HG03175 (cell line): ENCODE measurements at regions not wholly inside any gene's neighbourhood (a gene's known extent, or its start where the extent isn't known, plus 50 kb on each side); places are given as distances from the start of the nearest gene placed in this dataset.

Experiments
- ATAC-seq: cut with Tn5 transposase; IDR thresholded peaks from one replicate; pipeline ENCODE4 v1.9.1; 2021; ENCODE audit warnings: mild to moderate bottlenecking, moderate library complexity; ENCODE audit not compliant: unreplicated experiment

GRCh38 chr1:193677874-193678273 lies 491.5 kb upstream of the B3GALT2 start:
- ATAC-seq, result no peak

- no peak for ATAC-seq
Measured at GRCh38 chr1:193676996-193677549, 490.7 kb upstream of the B3GALT2 start.

GRCh38 chr1:193674292-193674944 lies 488.0 kb upstream of the B3GALT2 start:
- ATAC-seq, result no peak

- ATAC-seq, result no peak
Measured at GRCh38 chr1:193666485-193667083, 480.2 kb upstream of the B3GALT2 start.

DNA sequence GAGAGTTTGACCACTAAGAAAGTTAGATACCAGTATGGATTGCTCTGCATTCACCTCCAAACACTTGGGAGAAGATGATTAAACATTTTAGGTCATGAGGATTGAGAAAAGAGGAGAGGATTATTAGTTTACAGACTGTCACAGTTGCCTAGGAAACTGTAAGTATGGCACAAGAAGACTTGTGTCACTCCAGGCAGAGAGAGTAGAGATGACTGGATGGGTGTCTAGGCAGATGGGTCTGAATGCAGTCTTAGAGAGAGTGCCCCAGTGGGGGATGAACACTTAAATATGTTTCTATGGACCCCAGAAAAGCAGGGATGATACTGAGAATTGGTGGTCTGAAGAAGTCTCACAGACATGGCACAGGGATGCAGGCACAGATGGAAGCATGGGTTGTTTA lies 477.6 kb upstream of the B3GALT2 start:
- no peak for ATAC-seq

- no peak for ATAC-seq
Measured at GRCh38 chr1:193662030-193662429, 475.6 kb upstream of the B3GALT2 start.

DNA sequence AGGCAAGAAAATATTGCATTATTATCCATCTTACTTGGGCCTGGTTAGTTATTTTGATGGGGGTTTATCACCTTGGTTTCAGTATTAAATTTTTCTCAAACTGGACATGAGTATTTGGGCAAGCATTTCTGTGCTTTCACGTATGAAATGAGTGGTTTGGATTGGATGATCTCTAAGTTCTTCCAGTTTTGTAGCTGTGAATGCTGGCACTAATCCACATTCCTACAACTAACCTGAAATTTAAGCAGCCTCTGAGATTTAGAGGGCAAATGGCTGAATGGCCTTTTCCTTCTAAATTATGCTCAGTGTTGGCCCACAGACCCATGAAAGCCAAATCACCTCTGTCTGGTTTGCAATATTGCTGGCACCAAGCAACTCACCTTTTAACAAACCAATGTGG lies 475.0 kb upstream of the B3GALT2 start:
- no peak for ATAC-seq

- ATAC-seq, result no peak
Measured at GRCh38 chr1:193660428-193660827, 474.0 kb upstream of the B3GALT2 start.

DNA sequence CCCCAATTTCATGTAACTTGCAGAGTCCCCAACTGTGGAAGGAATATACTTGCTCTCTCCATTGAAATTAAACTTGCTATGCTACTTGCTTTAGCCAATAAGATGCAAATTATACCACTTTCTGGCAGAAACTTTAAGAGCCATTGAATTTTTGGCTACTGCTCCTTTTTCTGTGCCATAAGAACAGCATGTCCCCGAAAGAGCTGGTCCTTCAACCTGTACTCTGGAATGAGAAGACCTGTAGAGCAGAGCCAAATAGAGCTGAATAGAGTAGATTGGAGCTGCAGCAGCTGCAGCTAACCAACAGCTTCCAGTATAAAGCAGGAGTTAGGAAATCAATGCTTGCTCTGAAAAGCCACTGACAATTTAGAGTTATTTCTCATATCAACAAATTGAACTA lies 472.3 kb upstream of the B3GALT2 start:
- ATAC-seq, result no peak

DNA sequence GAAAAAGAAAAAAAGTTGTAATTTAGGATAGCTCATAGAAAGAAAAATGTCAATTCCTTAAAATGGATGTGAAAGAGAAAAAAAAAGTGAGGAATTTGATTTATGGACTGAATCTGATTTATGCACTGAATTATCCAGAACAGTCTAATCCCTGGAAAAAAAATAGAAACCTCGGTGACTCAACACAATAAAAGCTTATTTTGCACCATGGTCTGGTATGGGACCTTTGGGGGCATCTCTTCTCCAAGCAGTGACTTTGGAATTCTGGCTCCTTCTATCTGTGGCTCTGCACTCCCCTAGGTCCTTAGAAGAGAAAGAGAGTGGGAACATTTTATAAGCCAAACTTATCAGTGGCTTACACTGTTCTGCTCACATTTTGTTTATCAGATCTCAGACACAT lies 471.7 kb upstream of the B3GALT2 start:
- ATAC-seq, result no peak

- ATAC-seq, result no peak
Measured at GRCh38 chr1:193657552-193657951, 471.1 kb upstream of the B3GALT2 start.

DNA sequence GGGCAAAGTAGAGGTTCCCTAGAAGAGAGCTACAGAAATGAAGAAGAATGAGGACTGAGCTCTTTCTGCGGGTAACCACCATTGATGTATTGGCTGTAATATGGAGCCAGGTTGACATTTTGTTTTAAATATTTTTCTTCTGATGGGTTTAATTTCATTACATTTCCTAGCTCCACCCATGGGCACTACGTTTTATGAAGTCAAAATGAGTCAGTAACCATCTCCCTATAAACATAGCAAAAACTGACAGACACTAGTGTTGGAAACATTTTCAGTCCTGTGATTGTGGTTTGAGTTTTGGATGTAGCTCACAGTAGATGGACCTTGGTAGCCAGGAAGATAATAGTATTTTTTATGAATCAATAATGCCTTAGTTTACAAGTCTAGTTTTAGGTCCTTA lies 470.4 kb upstream of the B3GALT2 start:
- ATAC-seq, result no peak

DNA sequence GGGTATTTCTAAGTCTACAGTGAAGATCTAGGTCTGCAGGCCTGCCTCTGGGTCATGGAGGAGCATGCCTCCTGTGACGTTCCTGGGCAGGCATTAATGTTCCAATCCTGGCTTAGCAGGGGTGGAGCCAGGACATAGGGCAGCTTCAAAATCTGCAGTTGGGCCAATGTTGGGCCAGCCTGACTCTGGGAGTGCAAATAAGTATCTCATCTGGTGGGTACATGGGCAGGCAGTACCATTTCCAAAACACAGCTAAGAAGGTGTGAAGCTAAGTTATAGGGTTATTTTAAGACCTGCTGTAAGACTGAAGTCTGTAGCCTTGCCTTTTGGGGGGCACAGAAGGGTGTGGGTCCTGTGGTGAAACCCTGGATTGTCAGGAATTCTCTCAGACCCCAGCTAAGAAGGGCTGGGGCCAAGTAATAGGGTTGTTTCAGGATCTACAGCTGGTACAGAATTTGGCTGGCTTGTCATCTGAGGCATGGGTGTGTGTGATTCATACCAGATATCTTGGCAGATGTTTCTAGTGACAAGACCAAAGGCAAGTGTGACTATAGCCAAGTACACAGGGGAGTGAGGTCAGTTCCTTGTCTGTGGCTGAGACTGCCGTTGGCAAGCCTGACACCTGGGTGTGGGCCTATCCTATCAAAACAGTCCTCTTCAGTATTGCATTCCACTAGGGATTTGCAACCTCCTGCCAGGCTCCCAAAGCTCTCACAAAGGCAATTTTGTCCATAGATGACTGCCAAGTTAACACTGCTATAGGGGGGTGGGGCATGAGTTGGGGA lies 468.7 kb upstream of the B3GALT2 start:
- no peak for ATAC-seq

DNA sequence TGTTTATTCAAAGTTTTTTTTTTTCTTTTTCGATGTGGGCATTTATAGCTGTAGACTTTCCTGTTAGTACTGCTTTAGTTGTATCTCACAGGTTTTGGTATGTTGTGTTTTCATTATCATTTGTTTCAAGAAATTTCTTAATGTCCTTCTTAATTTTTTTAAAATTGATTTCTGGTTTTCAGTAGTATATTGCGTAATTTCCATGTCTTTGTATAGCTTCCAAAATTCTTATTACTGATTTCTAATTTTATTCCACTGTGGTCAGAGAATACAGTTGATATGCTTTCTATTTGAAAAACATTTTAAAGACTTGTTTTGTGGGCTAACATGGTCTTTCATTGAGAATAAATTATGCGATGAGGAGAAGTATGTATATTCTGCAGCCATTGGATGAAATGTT lies 463.2 kb upstream of the B3GALT2 start:
- no peak for ATAC-seq

- ATAC-seq, result no peak
Measured at GRCh38 chr1:193634876-193635275, 448.5 kb upstream of the B3GALT2 start.

- no peak for ATAC-seq
Measured at GRCh38 chr1:193634470-193634869, 448.1 kb upstream of the B3GALT2 start.

GRCh38 chr1:193633991-193634390 lies 447.6 kb upstream of the B3GALT2 start:
- ATAC-seq, result no peak

DNA sequence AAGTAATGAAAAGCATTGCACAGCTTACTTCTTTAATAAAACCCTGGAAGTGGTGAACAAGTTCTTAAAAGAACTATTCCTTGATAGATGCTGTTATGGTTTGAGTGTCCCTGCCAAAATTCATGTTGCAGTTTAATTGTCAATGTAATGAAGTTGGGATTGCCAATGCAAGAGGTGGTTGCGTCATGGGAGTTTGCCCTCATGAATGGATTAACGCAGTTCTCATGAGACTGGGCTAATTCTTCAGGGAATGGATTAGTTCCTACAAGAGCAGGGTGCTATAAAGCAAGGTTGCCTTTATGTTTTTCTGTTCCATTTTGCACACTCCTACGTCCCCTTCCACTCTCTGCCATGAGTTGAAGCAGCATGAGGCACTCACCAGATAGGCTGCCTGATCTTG lies 446.7 kb upstream of the B3GALT2 start:
- no peak for ATAC-seq

DNA sequence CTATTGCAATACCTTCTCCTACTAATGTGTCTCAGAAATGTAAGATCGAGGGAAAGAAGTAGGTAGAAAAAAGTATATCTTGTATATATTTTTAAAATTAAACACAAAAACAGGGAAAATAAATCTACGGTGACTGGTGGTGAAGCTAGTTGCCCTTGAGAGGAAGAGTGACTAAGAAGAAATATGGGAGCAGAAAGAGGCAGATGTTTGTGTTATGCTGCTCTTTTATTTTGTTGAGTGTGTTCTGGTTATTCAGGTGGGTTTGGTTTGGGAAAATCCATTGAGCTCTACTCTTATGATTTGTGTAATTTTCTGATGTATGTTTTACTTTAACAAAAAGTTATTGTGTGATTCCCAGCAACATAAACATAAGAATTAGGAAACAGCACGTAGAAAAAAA lies 444.9 kb upstream of the B3GALT2 start:
- ATAC-seq, result no peak

DNA sequence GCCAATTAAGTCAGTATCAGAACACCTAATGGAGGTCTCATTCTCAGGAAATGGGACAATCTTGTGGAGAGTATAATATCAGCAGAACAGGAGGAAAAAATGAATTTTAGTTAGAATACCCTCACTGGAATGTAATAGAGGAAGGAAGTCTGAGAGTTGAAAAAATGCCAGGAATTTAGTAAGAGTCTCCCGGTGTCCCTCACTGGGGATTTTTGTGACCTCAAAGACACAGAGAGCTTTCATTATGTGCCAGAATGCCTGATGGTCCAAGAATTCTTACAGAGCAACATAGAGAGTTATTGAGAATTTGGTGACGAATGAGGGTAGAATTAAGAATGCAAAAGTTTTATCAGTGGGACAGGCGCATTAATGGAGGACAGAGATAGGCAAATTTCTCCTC lies 443.5 kb upstream of the B3GALT2 start:
- ATAC-seq, result no peak

GRCh38 chr1:193626695-193627094 lies 440.3 kb upstream of the B3GALT2 start:
- no peak for ATAC-seq

- ATAC-seq, result no peak
Measured at GRCh38 chr1:193625255-193625654, 438.8 kb upstream of the B3GALT2 start.
